GM19324 (cell line): ENCODE measurements at regions not wholly inside any gene's neighbourhood (a gene's known extent, or its start where the extent isn't known, plus 50 kb on each side); places are given as distances from the start of the nearest gene placed in this dataset.

Experiments
- ATAC-seq: cut with Tn5 transposase; IDR thresholded peaks from one replicate; pipeline ENCODE4 v1.9.1; 2021; ENCODE audit warnings: mild to moderate bottlenecking, moderate library complexity; ENCODE audit not compliant: unreplicated experiment, low FRiP score

DNA sequence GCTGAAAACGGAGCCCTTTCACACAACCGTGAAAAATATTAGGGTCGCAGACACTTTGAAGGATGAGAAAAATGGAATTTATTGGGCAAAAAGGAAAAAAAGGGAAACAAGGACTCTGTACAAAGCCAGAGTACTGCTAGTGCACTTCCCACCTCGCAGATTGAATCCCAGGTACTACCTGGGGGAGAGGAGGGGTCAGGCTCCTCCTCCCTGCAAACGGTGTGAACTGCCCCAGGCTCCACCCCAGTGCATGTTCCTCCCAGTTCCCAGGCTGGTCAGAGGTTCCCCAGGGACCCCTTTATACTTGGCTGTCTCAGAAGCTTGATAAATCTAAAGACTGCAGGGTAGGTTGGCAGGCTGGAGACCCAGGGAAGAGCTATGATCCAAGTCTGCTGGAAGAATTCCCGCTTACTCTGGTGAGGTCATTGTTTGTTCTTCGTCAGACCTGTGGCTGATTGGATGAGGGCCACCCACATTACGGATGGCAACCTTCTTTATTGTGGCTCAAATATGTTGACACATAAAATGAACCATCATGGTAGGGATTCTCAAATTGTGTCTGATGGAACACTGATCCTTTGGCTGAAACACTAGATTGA lies 290.4 kb upstream of the POU3F3 start:
- ATAC-seq = no peak

DNA sequence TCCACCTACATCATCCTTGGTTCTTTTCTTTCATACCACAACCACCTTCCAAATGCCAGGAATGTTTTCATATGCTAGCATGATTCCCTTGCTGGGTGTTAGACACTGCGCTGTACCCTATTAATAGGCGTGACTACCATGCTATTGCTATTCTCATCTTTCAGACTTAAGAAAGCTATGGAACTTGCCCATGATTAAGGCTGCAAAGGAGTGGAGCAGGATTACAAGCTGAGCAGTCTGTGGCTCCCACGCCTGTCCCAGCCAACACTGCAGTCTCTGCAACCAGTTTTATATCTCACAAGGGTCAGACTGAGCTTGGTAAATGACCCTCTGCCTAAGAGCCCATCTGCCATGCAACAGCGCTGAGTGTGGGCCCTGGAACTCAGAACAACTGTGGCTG lies 285.7 kb upstream of the POU3F3 start:
- ATAC-seq = no peak

DNA sequence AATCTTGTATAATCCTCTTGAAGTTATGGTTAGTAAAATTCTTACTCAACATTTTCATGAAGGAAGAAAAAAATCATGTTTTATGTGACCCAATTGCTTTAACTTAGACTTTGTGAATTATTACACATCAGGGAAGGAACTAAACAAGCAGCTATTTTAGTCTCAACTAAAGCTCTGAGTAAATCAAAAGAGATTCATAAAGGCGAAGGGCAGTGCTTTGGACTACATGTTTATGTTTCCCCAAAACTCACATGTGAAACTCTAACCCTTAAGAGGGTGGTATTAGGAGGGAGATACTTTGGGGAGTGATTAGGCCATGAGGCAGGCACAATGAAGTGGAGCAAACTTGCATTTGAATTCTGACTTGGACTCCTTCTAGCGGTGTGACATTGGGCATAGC lies 283.7 kb upstream of the POU3F3 start:
- no peak for ATAC-seq

DNA sequence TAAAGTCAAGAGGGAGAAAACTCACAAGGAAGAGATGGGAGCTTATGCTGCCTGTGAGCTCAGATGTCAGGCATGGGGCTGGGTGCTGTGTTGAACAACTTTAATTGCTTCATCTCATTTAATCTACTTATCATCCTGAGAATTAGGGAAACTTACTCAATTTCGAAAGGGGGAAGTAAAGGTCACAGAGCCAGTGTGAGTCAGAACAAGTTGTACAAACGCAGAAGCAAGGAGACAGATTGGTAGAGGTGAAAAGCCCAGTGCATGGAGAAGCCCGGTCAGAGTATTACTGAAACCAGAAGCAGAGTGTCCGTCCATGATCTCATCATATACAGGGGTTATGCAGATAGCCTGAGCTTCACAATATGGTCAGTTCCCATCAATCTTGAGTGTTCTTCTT lies 281.1 kb upstream of the POU3F3 start:
- ATAC-seq = no peak

DNA sequence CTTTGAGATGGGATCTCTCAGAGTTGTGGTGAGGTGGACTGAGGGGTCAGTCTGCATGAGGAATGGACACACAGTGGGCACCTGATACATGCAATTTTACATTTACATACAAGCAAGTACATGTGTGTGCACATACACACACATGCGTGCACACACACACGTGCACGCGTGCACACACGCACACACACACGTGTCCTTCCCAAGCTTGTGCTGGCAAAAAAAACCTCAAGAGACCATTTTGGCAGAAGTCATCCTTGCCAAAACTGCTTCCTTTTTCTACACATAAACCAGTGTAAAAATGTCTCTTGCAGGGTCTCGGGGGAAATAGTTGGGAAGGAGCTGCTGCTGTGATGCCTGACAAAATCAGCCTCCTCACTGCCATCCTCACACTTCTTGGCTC lies 279.5 kb upstream of the POU3F3 start:
- ATAC-seq = no peak

DNA sequence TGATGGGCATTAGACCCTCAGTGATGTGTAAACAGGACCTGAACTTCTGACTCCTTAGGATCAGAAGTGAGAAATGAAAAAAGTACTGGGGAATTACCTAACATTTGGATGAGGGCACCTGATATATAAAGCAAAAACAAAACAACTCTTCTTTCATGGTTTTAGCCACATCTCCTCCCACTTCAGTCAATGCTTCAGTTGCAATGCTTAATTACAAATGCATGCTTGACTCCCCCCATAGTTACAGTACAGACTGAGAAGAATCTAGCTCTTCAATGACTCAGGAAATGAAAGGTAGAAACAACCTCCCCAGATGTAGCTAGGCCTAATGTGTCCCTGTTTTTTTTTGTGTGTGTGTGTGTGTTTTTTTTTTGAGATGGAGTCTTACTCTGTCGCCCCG lies 276.8 kb upstream of the POU3F3 start:
- ATAC-seq = no peak

DNA sequence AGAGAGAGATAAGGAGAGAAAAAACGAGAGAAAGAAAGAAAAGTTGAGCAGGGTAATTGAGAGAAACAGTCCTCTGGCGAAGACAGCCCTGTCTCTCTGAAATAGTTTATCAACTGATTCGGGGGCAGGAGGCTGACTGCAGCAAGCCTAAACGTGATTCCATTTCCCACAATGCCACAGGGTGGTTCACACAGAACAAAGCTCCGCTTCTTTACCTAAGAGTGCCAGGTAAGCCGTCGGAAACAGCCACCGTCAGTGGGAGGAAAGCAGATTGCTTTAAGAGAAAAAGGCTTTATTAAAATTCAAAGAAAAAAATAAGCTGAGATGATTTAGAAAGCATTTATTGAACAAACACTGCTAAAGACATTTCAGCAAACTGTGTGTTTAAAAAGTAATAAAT lies 271.4 kb upstream of the POU3F3 start:
- ATAC-seq = no peak

DNA sequence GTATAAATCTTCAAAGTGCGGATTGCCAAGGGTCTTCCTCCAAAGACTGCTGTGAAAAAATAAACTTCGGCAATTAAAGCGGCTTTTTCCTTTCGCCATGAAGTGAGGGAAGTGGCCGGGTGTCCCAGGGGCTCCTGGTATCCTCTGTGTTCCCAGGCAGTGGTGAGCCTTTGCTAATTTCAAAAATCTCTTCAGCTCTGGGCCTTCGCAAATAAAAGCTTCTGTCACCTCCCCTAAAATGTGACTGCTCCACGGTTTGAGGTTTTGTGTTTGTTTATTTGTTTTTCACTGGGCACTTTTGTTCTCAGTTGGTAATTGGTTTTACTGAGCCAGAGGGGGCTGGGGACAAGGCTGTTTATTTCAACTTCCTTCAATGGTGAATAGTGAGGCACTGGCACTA lies 270.1 kb upstream of the POU3F3 start:
- ATAC-seq = no peak

DNA sequence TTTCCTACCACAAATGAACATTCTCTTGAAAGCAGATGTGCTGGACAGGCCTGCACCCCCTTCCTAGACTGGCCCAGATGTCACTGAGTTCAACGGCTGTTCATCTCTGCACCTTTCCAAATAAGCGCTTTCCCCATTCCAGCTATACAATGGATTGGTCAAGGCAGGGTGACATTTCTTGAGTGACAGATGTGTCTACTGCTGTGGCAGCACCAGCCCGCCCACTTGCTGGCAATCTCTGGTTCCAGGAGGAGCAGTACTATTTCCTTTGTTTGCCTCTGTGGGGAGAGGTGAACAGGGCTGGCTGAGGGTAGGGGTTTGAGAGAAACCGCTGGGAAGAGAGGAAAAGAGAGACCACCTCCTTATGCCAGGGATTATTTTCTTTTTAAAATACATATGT lies 269.5 kb upstream of the POU3F3 start:
- no peak for ATAC-seq

DNA sequence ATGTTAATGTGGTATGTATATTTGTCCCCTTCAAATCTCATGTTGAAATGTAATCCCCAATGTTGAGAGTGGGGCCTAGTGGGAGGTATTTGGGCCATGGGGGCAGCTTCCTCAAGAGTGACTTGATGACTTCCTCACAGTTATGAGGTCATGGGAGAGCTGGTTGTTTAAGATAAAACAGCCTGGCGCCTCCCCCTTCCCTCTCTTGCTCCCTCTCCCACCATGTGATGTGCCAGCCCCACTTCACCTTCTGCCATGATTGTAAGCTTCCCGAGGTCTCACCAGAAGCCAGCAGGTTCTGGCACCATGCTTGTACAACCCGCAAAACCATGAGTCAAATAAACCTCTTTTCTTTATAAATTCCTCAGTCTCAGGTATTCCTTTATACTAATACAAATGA lies 258.3 kb upstream of the POU3F3 start:
- no peak for ATAC-seq

DNA sequence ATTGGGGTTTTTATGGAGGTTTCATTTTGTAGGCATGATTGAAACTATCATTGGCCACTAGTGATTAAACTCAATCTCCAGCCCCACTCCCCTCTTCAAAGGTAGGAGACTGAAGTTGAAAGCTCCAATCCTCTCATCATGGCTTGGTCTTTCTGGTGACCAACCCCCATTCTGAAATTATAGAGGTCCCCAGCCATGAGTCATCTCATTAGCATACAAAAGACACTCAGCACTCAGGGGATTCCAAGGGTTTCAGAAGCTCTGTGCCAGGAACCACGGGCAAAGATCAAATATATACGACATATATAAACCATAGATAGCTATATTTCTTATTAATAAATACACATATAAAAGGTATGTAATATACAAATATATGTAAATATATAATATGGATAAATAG lies 256.0 kb upstream of the POU3F3 start:
- no peak for ATAC-seq

DNA sequence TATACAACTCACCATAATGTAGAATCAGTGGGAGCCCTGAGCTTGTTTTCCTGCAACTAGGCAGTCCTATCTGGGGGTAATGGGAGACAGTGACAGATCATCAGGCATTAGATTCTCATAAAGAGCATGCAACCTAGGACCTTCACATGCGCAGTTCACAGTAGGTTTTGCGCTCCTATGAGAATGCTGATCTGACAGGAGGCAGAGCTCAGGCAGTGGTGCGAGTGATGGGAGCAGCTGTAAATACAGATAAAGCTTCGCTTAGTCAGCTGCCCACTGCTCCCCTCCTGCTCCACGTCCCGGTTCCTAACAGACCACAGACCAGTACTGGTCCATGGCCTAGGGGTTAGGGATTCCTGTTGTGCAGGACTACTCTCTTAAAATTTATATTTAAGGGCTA lies 255.3 kb upstream of the POU3F3 start:
- no peak for ATAC-seq

DNA sequence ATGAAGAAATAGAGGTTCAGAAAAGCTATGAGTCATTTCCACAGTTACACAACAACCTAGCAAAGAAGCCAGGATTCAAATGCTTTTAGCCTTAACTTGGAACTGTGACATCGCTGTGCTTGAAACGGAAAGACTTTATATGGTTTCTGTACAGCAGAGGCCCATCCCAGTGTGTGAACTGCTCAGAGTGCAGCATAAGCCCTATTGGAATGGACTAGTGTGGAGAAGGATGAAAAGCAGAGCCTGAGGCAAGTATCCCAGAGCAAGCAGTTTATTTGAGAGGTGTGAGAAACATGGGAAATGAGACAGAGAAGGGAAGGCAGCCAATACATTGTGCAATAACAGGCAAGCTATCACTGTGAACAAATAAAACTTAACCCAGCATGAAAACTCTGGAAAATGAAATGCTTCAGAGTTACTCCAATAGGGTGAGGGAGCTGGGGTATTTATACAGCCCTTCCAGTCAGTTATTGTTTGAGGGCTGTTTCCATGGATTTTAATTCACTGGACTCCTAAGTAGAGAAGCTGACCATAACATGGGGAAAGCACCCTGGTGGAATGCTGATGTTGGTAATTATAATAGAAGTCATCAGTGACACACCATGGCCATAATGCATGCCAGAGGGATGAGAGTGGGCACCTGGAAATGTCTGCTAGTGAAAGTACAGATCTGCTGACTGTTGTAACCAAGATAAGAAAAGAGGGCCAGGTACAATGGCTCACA lies 254.0 kb upstream of the POU3F3 start:
- ATAC-seq = no peak

DNA sequence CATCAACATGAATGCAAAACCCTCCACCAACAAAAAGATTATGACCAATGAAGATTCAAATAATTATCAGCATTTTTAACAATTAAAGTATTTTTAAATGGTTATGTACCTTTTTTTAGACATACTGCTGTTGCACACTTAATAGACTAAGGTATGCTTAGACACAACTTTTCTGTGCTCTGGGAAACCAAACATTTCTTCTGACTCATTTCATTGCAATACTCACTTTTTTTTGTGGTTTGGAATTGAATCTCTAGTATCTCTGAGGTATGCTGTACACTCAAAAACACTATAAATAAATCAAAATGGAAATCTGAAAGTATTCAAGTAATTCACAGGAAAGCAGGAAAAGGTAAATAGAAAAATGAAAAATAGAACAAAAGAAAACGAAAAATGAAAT lies 247.9 kb upstream of the POU3F3 start:
- no peak for ATAC-seq

DNA sequence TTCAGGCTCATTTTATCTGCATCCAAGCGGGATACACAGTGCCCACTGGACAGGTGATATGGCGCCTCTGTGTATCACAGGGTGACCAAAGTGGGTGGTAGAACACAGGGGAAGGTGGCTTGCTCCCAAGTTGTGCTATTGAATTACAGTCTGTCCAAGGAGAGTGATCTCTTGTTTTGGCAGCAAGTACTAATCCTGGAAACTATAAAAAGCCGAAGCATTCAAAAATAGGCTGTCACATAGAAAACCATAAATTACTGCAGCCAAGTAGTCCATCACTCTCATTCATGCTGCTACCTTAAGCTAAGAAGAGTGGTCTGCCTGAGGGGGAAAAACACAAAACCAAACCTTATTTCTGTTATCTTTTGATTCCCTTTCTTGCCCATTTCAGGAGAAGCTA lies 237.1 kb upstream of the POU3F3 start:
- ATAC-seq = no peak

DNA sequence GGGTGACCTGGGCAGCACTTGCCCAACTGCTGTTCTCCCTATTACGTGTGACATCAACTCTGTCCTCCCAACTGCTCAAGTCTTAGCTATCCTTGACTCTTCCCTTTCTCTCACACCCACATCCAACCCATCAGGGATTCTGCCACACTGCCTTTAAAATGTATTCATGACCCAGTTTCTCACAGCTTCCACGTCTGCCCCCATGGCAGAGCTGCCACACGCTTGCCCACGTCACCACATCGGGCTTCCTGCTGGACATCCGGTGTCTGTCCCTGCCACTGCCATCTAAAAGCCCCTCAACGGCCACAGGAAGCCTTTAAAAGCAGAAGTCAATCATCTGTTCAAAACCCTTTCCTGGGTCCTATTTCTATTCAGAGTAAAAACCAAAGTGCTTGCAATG lies 233.1 kb upstream of the POU3F3 start:
- ATAC-seq = no peak

DNA sequence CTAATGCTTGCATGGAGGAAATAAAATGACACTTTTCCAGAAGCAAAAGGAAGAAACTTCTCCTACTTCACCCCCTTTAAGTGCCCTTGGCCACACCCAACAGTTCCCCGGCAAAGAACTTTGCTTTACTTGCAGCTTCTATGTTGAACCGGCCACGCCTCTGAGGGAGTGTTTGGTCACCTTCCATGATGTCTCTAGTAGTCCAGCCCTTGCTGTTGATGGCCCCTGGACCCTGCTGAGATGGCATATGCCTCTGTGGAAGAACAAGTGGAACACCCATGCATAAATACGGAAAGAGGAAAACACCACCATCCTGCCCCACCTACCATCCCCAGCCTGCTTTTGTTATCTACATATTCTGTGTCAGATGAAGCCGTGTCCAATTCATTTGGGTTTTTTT lies 218.3 kb upstream of the POU3F3 start:
- no peak for ATAC-seq

DNA sequence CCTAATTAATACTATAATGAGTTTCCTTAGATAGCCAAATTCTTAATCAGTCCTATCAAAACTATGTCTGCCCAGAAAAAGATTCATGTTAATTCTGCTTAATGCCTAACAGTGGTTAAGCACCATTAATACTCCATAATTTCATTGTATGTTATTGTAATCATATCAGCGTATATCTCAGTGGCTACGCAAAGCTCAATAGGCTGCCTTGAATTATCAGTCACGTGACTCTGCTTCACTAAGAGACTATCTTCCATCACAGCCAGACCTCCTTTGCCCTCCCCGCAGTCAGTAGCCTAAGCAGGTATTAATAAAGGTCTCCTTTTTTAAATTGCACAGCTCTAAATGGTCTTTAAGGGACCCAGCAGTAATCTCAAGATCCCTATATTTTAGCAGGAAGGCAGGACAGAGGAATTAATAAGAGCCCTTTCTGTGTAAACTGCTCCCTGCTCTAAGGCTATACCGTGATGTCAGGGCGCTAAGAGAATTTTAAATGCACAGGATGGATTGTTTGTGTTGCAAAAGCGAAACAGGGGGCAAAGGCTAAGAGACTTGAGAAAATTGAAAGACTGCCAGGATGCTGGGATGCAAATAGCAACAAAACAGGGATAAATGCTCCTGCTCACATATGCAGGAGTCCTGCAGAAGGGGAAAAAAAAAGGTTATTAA lies 215.6 kb upstream of the POU3F3 start:
- no peak for ATAC-seq

DNA sequence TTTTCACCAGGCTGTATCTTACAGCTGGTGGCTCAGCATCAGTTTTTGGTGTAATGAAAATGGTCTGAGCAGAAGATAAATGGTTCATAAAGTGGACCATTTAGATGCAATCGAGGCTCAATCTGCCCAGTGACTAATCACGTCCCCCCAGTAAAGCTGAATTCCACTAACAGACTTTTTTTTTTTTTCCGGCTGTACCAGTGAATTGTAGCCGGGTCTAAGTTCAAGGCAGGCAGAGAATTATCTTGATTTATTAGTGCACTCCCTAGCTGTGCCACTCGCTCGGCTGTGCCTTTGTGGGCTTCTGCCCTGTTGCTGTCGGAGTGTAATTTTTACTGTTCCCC lies 215.1 kb upstream of the POU3F3 start:
- no peak for ATAC-seq

DNA sequence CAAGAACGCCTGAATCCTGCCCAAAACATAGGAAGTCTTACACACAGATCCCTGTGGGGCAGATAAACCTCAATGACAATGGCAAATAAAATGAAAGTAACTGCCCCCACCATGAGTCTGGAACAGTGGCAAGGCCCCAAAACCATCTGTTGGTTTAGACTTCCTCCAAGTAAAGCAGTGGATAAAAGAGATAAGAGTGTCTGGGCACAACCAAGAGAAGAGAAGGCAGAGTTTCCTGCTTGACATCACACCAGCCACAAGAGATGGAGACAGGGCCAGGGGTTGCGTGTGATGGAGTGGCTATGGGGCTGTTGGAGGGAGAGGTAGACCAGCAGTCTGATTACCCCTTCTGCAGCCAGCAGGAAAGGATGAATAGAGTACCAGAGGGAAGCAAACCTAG lies 212.1 kb upstream of the POU3F3 start:
- ATAC-seq = no peak

DNA sequence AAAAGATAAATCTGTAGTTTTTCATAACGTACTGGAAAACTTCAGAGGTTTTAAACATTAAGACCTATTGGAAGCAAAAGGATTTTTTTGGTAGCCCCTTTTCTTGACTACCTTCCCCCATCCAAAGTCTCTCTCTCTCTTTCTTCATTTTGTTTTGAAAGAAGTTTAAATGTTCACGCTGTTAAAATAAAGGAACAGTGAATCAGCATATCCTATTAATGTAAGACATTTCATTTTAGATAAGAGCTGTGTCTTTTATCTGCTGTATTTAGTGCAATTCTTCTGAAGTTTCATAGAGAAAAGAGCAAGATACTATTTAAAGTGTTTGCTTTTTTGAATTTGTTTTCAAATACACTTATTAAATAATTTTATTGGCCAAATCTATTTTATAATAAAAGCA lies 205.5 kb upstream of the POU3F3 start:
- no peak for ATAC-seq

DNA sequence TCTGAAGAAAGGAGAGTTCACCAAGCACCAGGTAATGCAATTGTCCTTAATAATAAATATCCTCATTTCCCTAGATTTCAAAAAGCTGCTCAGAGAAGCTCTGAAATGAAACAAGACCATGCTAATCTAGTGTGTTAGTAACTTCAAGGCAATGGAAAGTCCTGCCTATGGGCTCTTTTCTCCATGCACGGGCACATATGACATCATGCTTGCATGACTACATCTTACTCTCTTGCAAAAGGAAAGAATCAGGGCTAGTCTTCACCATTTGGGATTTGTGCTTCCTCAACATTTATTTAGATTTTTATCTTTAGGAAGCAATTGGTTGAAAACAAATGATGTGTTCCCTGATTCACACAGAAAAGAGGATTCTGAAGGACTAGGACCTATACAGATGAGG lies 204.0 kb upstream of the POU3F3 start:
- no peak for ATAC-seq
